T47D (cell line): ENCODE measurements at regions not wholly inside any gene's neighbourhood (a gene's known extent, or its start where the extent isn't known, plus 50 kb on each side); places are given as distances from the start of the nearest gene placed in this dataset.

ENCODE experiments used
- DNase-seq, 2 experiments: peaks; one replicate each; pipeline versions ENCODE4 v3.0.0 to v3.0.0-alpha.2; 2011 to 2012; ENCODE audit warnings: low read depth in 1 of 2, low spot score in 1 of 2
- JUND ChIP-seq: IDR thresholded peaks from 2 replicates; pipeline ENCODE4 v1.6.1; 2012; ENCODE audit warnings: low read depth
- in situ Hi-C: cut with HindIII; loops from 2 replicates; pipeline ENCODE4 v1.10.0; 2016; ENCODE audit warnings: low sequenced_read_pairs, low pct_unique_long_range_greater_than_20kb

GRCh38 chr7:45509222-45509621 is 64.9 kb upstream of the ADCY1 start:
- no peak for DNase-seq
- TF ChIP-seq JUND, result no peak
- in situ Hi-C loops, result no loop called here

GRCh38 chr7:45511721-45512597 is 62.2 kb upstream of the ADCY1 start:
- no peak for DNase-seq
- in situ Hi-C loops, result no loop called here
- TF ChIP-seq JUND, result no peak

GRCh38 chr7:45514944-45515343 is 59.2 kb upstream of the ADCY1 start:
- DNase-seq, result no peak
- TF ChIP-seq JUND, result no peak
- in situ Hi-C loops, result no loop called here

GRCh38 chr7:45515346-45515745 is 58.8 kb upstream of the ADCY1 start:
- in situ Hi-C loops, result no loop called here
- no peak for TF ChIP-seq JUND
- DNase-seq, result no peak
